GM18907 (cell line): ENCODE measurements at regions not wholly inside any gene's neighbourhood (a gene's known extent, or its start where the extent isn't known, plus 50 kb on each side); places are given as distances from the start of the nearest gene placed in this dataset.
"Not testable (repeated sequence)": the region's sequence is repeated elsewhere in the genome, so short reads cannot be mapped to it uniquely, and the experiment has no call there.

Source experiments
- ATAC-seq: cut with Tn5 transposase; IDR thresholded peaks from one replicate; pipeline ENCODE4 v1.9.1; 2021; ENCODE audit warnings: mild to moderate bottlenecking, moderate library complexity; ENCODE audit not compliant: unreplicated experiment

DNA sequence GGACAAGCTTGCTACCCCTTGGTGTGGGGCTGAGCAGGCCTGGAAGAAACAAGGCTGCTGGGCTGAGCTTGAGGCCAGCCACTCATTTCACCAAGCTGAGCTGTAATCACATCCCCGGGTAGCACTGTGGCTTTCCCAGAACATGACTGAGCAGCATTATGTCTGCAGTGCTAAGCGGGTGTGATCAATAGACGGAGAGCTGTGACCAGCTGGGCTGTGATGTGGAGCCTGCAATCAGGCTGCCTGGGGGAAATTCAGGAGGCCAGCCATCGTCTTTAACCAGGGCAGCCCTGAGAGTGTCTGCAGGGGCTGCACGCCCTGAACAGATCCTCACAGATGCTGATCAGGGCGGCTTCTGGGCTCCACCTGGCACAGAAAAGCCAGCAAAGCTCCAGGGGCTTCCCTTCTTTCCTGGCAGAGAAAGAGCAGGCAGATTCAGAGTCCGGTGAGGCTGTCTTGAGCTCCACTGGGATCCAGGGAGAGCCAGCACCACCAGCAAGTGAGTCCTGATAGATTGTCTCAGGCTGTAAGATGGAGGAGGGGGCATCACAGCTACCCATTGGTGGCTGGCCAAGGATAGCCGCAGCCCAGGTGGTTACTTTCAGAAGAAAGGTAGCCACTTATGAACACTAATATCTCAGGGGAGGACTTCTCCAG lies 165.9 kb downstream of the NRN1 start:
- ATAC-seq, result no peak

DNA sequence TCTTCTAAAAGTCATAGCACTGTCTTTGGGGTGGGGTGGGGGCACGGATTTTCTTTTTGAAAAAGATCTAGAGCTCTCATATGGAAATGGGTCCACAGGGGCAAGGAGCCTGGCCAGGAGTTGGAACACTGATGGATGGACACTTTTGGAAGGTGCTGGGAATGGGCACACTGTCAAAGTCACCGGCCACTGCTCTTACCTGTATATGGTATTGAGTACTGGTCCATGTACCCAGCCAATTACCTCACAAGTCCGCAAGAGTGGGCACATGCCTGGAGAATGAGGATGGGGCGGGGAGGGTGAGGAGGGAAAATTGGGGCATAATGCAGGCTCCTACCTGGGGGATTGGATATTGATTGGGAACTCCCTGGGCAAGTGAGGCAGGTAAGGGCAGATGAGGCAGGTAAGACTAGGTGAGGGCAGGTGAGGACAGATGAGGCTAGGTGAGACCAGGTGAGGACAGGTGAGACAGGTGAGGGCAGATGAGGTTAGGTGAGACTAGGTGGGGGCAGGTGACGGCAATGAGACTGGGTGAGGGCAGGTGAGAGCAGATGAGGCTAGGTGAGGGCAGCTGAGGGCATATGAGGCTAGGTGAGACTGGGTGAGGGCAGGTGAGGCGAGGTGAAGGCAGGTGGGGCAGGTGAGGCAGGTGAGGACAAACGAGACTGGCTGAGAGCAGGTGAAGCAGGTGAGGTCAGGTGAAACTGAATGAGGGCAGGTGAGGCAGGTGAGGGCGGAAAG lies 167.9 kb downstream of the NRN1 start:
- ATAC-seq, result no peak

DNA sequence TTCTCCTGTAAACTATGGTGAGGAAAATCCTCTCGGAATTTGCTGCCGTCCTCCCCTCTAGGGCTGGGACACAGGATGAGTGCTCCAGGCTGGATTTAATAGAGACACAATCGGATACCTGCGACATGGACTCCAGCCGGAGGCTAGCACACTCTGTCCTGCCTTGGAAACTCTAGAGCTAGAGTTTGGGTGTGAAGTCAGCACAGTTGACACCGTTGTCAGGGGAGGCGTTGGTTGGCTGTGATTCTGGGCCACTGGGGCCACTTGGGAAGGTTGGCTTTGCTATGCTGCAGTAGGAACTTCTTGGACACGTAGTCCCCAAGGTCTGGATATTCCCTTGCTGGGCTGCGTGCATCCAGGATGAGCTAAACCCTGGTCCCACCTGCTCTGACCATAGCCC lies 169.4 kb downstream of the NRN1 start:
- no peak for ATAC-seq

DNA sequence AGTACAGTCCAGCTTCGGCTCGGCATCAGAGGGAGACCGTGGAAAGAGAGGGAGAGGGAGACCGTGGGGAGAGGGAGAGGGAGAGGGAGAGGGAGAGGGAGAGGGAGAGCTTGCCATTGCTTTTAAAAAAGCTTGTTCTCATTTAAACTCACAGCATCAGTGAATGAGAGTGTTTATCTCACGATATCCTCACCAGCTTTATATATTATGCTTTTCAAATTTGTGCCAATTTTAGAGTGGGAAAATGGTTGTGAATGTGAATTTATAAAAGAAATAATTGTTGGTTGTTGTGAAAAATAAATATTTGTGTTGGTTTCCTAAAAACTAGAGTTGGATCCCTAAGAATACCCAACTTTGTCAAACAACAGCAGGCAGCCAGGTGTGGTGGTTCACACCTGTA lies 170.1 kb downstream of the NRN1 start:
- not testable (repeated sequence) for ATAC-seq

DNA sequence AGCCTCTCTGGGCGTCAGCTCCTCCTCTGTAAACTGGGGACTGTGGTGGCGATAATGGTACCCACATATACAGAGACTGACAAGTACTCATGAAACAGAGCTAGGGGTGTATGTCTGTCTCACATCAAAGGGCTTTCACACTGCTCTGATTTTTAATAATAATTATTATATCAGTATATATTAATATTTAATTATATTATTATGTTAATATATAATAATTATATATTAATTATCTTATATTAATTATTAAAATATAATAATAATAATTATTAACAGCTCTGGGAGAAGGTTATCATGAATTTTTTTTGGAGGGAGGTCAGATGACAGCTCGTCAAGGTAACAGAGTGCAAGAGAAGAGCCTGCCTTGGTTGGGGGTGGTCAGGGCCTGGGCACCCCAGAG lies 173.6 kb downstream of the NRN1 start:
- ATAC-seq, result no peak

DNA sequence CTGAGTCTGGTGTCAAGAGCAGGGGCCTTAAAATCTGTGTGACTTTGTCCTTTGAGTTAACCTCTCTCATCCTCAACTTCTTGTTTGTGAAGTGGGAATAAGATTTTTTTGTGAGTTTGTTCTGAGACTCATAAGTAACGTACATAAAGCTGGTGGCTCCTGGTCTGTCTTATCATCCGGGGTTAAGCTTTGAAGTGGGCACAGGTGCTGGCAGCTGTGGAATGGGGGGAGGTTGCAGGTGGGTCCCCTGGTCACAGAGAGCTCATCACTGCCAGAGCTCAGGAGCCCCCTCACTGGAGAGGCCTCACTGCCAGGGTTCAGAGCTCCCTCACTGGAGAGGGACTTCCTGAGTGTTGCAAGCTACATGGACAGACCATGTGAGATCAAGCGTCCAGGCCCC lies 174.1 kb downstream of the NRN1 start:
- ATAC-seq, result no peak

DNA sequence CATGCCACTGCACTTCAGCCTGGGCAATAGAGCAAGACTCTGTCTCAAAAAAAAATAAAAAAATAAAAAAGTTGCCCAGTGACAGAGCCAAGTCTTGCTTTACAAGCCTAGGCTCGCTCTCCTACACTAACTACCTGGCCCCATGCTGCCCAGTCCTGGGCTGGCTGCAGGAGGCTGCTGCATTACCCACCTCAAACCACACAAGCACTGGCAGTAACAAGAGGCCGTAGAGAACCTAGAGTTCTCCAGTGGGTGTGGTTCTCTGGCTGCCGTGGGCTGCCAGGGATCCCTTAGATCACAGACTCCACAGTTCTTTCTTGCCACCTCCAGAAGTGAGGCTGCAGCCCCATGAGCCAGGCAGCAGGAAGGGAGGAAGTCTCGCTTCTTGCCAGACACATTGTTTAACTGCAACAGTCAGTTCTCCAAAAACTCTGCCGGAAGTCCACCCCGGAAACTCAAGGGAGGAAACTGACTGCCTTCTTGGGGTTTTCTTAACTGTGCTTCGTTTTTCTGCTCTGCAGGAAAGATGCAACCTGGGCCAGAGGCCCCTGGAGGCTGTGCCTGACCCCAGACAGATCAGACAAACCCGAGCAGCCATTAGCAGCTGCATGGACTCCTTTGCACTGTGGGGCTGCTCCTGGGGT lies 175.4 kb downstream of the NRN1 start:
- ATAC-seq, result peak; percentile 73

DNA sequence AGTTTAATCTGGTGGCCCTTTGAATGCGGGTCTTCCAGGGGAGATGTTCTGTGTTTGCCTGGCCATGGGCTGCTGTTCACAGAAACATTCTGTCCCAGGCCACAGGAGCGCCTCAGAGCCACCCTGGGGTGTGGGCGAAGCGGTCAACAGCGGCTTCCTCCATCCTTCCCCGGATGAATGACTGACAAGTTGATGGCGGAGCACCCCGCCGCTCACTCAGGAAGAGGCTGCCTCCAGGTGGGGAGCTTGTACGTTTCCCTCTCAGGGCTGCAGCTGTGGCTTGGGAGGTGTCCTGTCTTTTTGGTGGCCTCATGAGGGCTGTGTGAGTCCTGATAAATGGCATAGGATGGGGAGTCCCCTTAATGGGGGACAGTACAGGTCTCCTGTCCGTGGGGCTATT lies 178.4 kb downstream of the NRN1 start:
- no peak for ATAC-seq

DNA sequence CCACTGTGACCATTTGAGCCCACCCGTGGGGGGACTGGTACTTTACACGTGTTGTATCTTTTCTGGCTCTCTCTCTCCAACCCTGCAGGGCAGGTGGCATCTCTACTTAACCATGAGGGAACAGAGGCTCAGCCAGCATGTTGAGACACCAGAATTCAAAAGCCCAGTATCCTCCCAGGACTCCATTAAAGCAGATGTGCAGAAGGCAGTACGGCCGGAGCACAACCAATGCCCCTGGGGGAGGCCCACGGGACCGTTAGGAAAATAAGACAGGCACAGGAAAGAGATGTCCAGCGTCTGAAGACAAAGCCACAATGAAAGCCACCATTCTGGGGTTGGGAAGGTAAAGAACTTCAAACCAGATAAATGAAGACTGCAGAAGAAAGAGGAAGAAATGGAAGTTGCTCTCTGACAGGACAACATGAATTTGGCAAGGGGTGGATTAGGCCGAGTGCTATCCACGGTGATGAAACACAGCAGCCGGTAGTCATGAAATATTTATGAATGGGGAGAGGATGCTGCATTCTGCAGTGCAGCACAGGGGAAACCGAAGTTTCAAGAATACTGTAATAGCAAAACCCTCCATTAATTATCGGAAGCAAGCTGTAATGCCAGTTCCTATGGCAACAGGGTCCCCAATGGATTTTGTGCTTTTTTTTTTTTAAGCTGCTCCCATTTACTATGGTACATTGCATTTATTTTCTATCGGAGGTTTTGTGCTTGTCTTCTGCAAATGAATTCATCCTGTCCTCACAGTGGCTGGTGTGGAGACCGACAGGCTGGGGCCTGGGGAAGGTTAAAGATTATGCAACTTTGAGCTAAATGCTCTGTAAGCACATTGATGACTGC lies 179.4 kb downstream of the NRN1 start:
- no peak for ATAC-seq

DNA sequence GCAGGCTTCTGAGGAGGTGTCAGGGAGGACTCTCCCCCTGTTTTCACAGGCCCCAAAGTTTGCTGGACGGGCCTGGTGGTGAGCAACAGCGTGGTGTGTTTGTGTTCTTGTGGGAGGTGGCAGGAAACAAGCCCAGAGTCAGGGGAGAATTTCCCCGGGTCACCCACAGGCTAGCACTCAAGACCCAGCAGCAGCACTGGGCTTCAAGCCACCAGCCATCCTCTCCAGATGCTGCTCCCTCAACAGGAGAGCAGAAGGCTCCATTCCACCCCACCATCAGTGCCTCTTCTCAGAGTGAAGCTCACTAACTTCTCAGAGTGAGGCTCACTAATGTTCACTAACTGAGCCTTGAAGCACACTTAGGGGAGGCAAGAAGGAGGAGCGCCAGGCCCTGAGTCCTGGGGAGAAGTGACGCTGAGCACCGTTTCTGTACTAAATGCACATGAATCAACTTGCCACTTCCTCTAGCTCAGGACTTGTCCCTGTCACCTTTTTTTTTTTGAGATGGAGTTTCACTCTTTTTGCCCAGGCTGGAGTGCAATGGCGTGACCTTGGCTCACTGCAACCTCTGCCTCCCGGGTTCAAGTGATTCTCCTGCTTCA lies 182.2 kb downstream of the NRN1 start:
- ATAC-seq, result not testable (repeated sequence)
